ENCODE measurements at regions not wholly inside any gene's neighbourhood (a gene's known extent, or its start where the extent isn't known, plus 50 kb on each side); places are given as distances from the start of the nearest gene placed in this dataset.

- Mint-ChIP-seq H3K9me3 (ENCODE audit: unreplicated experiment) (no peaks in the 10 kb centered on the region), H3K27ac (ENCODE audit: unreplicated experiment) (no peak overlapping the region), H3K4me1 (ENCODE audit: low read depth, unreplicated experiment) (no peaks in the 10 kb centered on the region), H3K27me3 (ENCODE audit: unreplicated experiment) (peaks cover 5% of the 10 kb centered on the region), H3K4me3 (ENCODE audit: unreplicated experiment) (no peak overlapping the region), H3K36me3 (ENCODE audit: unreplicated experiment) (peaks cover 5% of the 10 kb centered on the region)
- DNase-seq: no peak
- no peak for TF ChIP-seq CTCF (IDR thresholded peaks at IDR 0.05; ENCODE audit: partially characterized antibody, unreplicated experiment)
Observed at GRCh38 chr3:95707268-95707667, 1107.1 kb upstream of the EPHA6 start.

- DNase-seq: no peak
- Mint-ChIP-seq H3K4me1 (ENCODE audit: low read depth, unreplicated experiment) (peaks cover 3% of the 10 kb centered on the region), H3K27me3 (ENCODE audit: unreplicated experiment) (peaks cover 3% of the 10 kb centered on the region)
Observed at GRCh38 chr3:95710684-95711083, 1103.7 kb upstream of the EPHA6 start.

DNA sequence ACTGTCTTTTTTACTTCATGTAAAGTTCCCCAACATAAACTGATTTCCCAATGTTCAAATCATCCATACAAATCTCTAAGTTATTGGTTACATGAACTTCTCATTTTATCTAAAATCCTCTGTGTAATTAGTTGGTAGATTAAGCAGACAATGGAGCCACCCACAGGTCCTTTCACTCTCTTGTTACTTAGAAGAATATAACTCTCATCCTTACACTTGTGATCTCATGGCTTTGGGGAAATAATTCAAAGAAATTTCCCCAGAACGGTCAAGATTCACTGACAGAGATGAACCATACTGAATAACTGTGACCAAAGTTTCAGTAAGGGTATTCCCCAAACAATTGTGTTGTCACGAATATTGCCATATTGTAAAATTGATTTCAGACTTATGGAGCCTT, 1102.6 kb upstream of the EPHA6 start:
- peaks cover 3% of the 10 kb centered on the region for H3K4me1 Mint-ChIP-seq (ENCODE audit: low read depth, unreplicated experiment)
- no peak overlapping the region for H3K4me3 Mint-ChIP-seq (ENCODE audit: unreplicated experiment)
- H3K27ac Mint-ChIP-seq (ENCODE audit: unreplicated experiment): no peak overlapping the region
- H3K27me3 Mint-ChIP-seq (ENCODE audit: unreplicated experiment): peaks cover 3% of the 10 kb centered on the region
- no peak for TF ChIP-seq CTCF (IDR thresholded peaks at IDR 0.05; ENCODE audit: partially characterized antibody, unreplicated experiment)
- H3K36me3 Mint-ChIP-seq (ENCODE audit: unreplicated experiment): no peaks in the 10 kb centered on the region
- H3K9me3 Mint-ChIP-seq (ENCODE audit: unreplicated experiment): no peaks in the 10 kb centered on the region
- no peak for DNase-seq

More at GRCh38 chr3:95710684-95711083, 1103.7 kb upstream of the EPHA6 start:
- no peak overlapping the region for H3K27ac Mint-ChIP-seq (ENCODE audit: unreplicated experiment)
- TF ChIP-seq CTCF (IDR thresholded peaks at IDR 0.05; ENCODE audit: partially characterized antibody, unreplicated experiment): no peak
- no peaks in the 10 kb centered on the region for H3K36me3 Mint-ChIP-seq (ENCODE audit: unreplicated experiment)
- H3K4me3 Mint-ChIP-seq (ENCODE audit: unreplicated experiment): no peak overlapping the region
- H3K9me3 Mint-ChIP-seq (ENCODE audit: unreplicated experiment): no peaks in the 10 kb centered on the region

DNA sequence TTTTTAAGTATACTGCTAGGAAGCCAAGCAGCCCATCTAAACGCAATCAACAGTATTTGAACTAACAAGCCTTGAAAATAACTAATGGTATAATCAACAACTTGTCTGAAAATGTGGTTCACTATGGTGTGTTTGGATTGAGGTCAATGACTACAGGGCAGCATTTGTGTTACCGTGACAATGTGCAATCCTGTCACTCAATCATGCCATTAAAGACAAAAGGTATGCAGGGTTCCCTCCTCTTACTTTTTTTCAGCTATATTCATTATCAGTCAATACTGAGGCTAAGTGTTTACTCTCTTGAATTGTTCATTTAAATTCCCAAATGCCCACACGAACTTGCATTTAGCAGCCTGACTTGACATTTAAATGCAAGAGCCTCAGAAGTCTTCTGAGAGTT, 1099.3 kb upstream of the EPHA6 start:
- H3K36me3 Mint-ChIP-seq (ENCODE audit: unreplicated experiment): no peaks in the 10 kb centered on the region
- no peak for TF ChIP-seq CTCF (IDR thresholded peaks at IDR 0.05; ENCODE audit: partially characterized antibody, unreplicated experiment)
- no peaks in the 10 kb centered on the region for H3K27me3 Mint-ChIP-seq (ENCODE audit: unreplicated experiment)
- DNase-seq: no peak
- H3K9me3 Mint-ChIP-seq (ENCODE audit: unreplicated experiment): no peaks in the 10 kb centered on the region
- peaks cover 7% of the 10 kb centered on the region for H3K4me1 Mint-ChIP-seq (ENCODE audit: low read depth, unreplicated experiment)
- no peak overlapping the region for H3K4me3 Mint-ChIP-seq (ENCODE audit: unreplicated experiment)
- no peak overlapping the region for H3K27ac Mint-ChIP-seq (ENCODE audit: unreplicated experiment)

- no peaks in the 10 kb centered on the region for H3K9me3 Mint-ChIP-seq (ENCODE audit: unreplicated experiment)
- no peak overlapping the region for H3K4me3 Mint-ChIP-seq (ENCODE audit: unreplicated experiment)
- no peaks in the 10 kb centered on the region for H3K27me3 Mint-ChIP-seq (ENCODE audit: unreplicated experiment)
- no peak overlapping the region for H3K27ac Mint-ChIP-seq (ENCODE audit: unreplicated experiment)
- TF ChIP-seq CTCF (IDR thresholded peaks at IDR 0.05; ENCODE audit: partially characterized antibody, unreplicated experiment): no peak
- H3K4me1 Mint-ChIP-seq (ENCODE audit: low read depth, unreplicated experiment): peaks cover 8% of the 10 kb centered on the region
- no peaks in the 10 kb centered on the region for H3K36me3 Mint-ChIP-seq (ENCODE audit: unreplicated experiment)
- DNase-seq: no peak
Observed at GRCh38 chr3:95717048-95717447, 1097.3 kb upstream of the EPHA6 start.

All from glutamatergic neuron (in vitro differentiated cells).